HL-60 (cell line): ENCODE measurements at regions not wholly inside any gene's neighbourhood (a gene's known extent, or its start where the extent isn't known, plus 50 kb on each side); places are given as distances from the start of the nearest gene placed in this dataset.

ENCODE experiments used
- DNase-seq, 2 experiments: peaks; one replicate each; pipeline ENCODE4 v3.0.0-alpha.2; 2010 to 2020; ENCODE audit warnings: low read depth in 1 of 2, low spot score in 1 of 2
- H3K27ac ChIP-seq: fragments of 250-450 bp; sonication (Bioruptor Pico); replicated peaks from 2 replicates; pipeline ENCODE4 v1.5.1; 2020; ENCODE audit warnings: mild to moderate bottlenecking, moderate library complexity
- H3K27me3 ChIP-seq: fragments of 250-450 bp; sonication (Bioruptor Pico); 2 replicates; pipeline ENCODE4 v1.5.1; 2021; ENCODE audit warnings: mild to moderate bottlenecking, moderate library complexity; ENCODE audit not compliant: insufficient read depth, poor library complexity, severe bottlenecking
- H3K4me3 ChIP-seq: replicated peaks from 2 replicates; pipeline ENCODE4 v1.5.1; 2011; ENCODE audit warnings: mild to moderate bottlenecking, control low read depth, low read length; ENCODE audit not compliant: insufficient read depth
- CTCF ChIP-seq: IDR thresholded peaks from one replicate; pipeline ENCODE4 v1.5.1; 2011; ENCODE audit warnings: low read length, control low read depth, inconsistent platforms; ENCODE audit not compliant: insufficient read depth
- GABPA ChIP-seq: IDR thresholded peaks from 2 replicates; pipeline ENCODE4 v1.6.1; 2012; ENCODE audit warnings: low read depth
- POLR2AphosphoS5 ChIP-seq: IDR thresholded peaks from 2 replicates; pipeline ENCODE4 v1.6.1; 2012; ENCODE audit warnings: low read depth
- REST ChIP-seq: IDR thresholded peaks from 2 replicates; pipeline ENCODE4 v1.6.1; 2012; ENCODE audit warnings: low read depth; ENCODE audit not compliant: insufficient replicate concordance
- SPI1 ChIP-seq: IDR thresholded peaks from 2 replicates; pipeline ENCODE4 v1.6.1; 2012; ENCODE audit warnings: low read depth, mild to moderate bottlenecking, borderline replicate concordance

GRCh38 chr12:85606455-85606854 lies 229.8 kb downstream of the RASSF9 start:
- Histone ChIP-seq H3K27ac (no peak overlapping the region), H3K4me3 (no peak overlapping the region), H3K27me3 (no peaks in the 10 kb centered on the region)
- DNase-seq: no peak
- TF ChIP-seq REST: no peak
- TF ChIP-seq POLR2AphosphoS5: no peak
- TF ChIP-seq SPI1: no peak
- TF ChIP-seq CTCF: no peak
- no peak for TF ChIP-seq GABPA

- TF ChIP-seq POLR2AphosphoS5 (no peak), SPI1 (no peak), CTCF (no peak), REST (no peak), GABPA (no peak)
- H3K27me3 ChIP-seq: no peaks in the 10 kb centered on the region
- H3K4me3 ChIP-seq: no peak overlapping the region
- no peak for DNase-seq
- no peak overlapping the region for H3K27ac ChIP-seq
Observed at GRCh38 chr12:85609778-85610177, 226.4 kb downstream of the RASSF9 start.

DNA sequence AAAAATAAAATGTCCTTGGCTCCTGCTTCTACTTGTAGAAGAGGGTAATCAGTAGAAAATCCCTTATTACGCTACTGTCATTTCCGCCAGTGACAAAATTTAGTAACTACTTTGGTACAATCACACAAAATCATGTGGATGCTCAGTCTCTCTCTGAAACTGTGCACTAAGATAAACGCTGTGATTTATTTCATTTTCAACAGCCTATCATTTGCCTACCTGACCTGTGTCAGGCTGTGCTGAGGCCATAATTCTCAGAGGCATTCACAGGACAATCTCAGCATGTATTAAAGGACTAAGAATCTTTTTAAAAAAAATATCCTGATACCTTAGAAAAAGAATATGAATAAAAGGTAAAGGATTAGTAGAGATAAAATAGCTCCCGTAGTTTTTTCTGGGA lies 226.0 kb downstream of the RASSF9 start:
- TF ChIP-seq CTCF: no peak
- TF ChIP-seq GABPA: no peak
- TF ChIP-seq SPI1: no peak
- TF ChIP-seq POLR2AphosphoS5: no peak
- no peak for TF ChIP-seq REST
- Histone ChIP-seq H3K4me3 (no peak overlapping the region), H3K27ac (no peak overlapping the region), H3K27me3 (no peaks in the 10 kb centered on the region)
- DNase-seq: no peak
